ENCODE measurements at regions not wholly inside any gene's neighbourhood (a gene's known extent, or its start where the extent isn't known, plus 50 kb on each side); places are given as distances from the start of the nearest gene placed in this dataset.

DNA sequence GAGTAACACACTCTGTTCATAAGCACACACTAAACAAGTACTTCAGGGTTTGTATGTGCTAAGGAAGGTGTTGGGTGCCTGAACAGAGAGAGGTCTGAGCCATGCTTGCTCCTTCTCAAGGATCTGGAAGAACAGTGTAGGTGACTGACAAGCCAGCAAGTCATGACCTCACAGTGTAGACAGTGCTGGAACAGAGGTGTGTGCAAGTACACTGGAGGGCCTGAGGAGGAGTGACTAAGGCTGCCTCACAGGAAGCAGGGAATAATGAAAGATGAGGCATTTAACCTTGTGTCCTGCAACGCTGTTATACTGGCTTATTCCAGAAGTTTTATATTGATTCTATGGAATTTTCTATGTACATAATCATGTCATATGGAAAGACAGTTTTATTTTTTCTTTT, 83.9 kb downstream of the TMEM174 start:
- Histone ChIP-seq H4K20me1 (ENCODE audit: insufficient read depth) (no peaks in the 10 kb centered on the region), H3K27ac (no peak overlapping the region), H3K9ac (no peak overlapping the region), H3K27me3 (ENCODE audit: insufficient read depth, low read depth) (no peaks in the 10 kb centered on the region), H3K36me3 (ENCODE audit: insufficient read depth) (no peaks in the 10 kb centered on the region), H3K4me1 (ENCODE audit: low read depth, poor library complexity, severe bottlenecking) (no peaks in the 10 kb centered on the region), H2AFZ (ENCODE audit: low read depth) (no peak overlapping the region), H3K79me2 (ENCODE audit: insufficient read depth, low read depth) (no peaks in the 10 kb centered on the region), H3K4me2 (no peak overlapping the region), H3K4me3 (IDR thresholded peaks at IDR 0.05; ENCODE audit: insufficient read depth, low read depth, low read length) (no peak overlapping the region)
- TF ChIP-seq, protein P1, sequence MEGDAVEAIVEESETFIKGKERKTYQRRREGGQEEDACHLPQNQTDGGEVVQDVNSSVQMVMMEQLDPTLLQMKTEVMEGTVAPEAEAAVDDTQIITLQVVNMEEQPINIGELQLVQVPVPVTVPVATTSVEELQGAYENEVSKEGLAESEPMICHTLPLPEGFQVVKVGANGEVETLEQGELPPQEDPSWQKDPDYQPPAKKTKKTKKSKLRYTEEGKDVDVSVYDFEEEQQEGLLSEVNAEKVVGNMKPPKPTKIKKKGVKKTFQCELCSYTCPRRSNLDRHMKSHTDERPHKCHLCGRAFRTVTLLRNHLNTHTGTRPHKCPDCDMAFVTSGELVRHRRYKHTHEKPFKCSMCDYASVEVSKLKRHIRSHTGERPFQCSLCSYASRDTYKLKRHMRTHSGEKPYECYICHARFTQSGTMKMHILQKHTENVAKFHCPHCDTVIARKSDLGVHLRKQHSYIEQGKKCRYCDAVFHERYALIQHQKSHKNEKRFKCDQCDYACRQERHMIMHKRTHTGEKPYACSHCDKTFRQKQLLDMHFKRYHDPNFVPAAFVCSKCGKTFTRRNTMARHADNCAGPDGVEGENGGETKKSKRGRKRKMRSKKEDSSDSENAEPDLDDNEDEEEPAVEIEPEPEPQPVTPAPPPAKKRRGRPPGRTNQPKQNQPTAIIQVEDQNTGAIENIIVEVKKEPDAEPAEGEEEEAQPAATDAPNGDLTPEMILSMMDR (conservative IDR thresholded peaks at IDR 0.05; ENCODE audit: low read depth, low read length): no peak

DNA sequence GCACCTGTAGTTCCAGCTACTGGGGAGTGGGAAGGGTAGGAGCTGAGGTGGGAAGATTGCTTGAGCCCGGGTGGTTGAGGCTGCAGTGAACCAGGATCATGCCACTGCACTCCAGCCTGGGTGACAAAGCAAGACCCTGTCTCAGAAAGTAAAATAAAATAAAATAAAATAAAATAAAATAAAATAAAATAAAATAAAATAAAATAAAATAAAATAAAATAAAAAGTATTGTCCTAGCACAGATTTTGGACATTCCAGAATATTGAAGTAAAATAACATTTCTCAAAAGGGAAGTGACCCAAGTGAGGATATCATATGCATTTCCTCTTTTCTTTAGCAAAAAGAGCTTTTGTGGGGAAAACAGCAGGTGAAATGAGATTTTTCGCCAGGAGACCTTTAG, 83.5 kb downstream of the TMEM174 start:
- no peaks in the 10 kb centered on the region for H4K20me1 ChIP-seq (ENCODE audit: insufficient read depth)
- H3K27me3 ChIP-seq (ENCODE audit: insufficient read depth, low read depth): no peaks in the 10 kb centered on the region
- no peaks in the 10 kb centered on the region for H3K79me2 ChIP-seq (ENCODE audit: insufficient read depth, low read depth)
- no peak overlapping the region for H2AFZ ChIP-seq (ENCODE audit: low read depth)
- TF ChIP-seq, protein P1 (conservative IDR thresholded peaks at IDR 0.05; ENCODE audit: low read depth, low read length): no peak
- no peak overlapping the region for H3K9ac ChIP-seq
- no peaks in the 10 kb centered on the region for H3K4me1 ChIP-seq (ENCODE audit: low read depth, poor library complexity, severe bottlenecking)
- no peak overlapping the region for H3K4me2 ChIP-seq
- H3K27ac ChIP-seq: no peak overlapping the region
- H3K36me3 ChIP-seq (ENCODE audit: insufficient read depth): no peaks in the 10 kb centered on the region
- no peak overlapping the region for H3K4me3 ChIP-seq (IDR thresholded peaks at IDR 0.05; ENCODE audit: insufficient read depth, low read depth, low read length)

DNA sequence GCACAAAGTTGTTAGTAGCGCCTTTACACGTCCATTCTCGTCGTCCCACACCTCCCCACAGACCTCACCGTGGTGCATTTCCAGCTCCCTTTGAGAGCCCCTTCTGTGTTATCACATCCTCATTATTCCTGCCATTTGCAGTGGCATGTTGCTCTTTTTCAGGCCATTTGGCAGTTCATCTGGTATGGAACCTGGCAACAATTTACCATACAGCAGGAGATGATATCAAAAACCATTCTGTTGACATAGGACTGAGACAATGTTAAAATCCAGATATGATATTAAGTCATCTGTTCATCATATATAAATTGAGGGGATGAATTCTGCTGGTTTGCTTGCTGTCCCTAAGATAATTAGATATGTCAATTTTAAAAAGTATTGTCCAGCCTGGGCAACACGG, 83.0 kb downstream of the TMEM174 start:
- TF ChIP-seq, protein P1 (conservative IDR thresholded peaks at IDR 0.05; ENCODE audit: low read depth, low read length): no peak
- Histone ChIP-seq H3K4me1 (ENCODE audit: low read depth, poor library complexity, severe bottlenecking) (no peaks in the 10 kb centered on the region), H3K4me3 (IDR thresholded peaks at IDR 0.05; ENCODE audit: insufficient read depth, low read depth, low read length) (no peak overlapping the region)

DNA sequence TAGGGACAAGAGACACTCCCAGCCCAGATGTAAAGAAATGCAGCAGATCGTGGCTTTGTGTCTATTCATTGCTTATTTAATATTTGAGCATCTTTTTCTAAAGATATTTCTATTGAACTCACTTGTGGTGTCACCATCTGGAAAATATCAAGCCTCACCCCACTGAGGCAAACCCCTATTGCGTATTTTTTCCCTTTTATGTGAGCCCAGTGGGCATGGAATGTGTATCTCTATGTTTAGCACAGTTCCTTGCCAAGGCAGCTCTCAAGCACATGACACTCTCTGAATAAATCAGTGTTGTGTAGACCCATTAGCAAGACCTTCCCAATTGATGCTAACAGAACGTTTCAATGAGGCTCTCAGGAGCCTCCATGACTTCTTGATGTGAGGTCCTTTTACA, 81.6 kb downstream of the TMEM174 start:
- TF ChIP-seq, protein P1 (conservative IDR thresholded peaks at IDR 0.05; ENCODE audit: low read depth, low read length): no peak
- H3K9ac ChIP-seq: no peak overlapping the region
- H3K4me2 ChIP-seq: no peak overlapping the region
- H3K36me3 ChIP-seq (ENCODE audit: insufficient read depth): no peaks in the 10 kb centered on the region
- H3K27me3 ChIP-seq (ENCODE audit: insufficient read depth, low read depth): no peaks in the 10 kb centered on the region
- no peak overlapping the region for H3K27ac ChIP-seq
- no peaks in the 10 kb centered on the region for H3K79me2 ChIP-seq (ENCODE audit: insufficient read depth, low read depth)
- no peaks in the 10 kb centered on the region for H4K20me1 ChIP-seq (ENCODE audit: insufficient read depth)
- H2AFZ ChIP-seq (ENCODE audit: low read depth): no peak overlapping the region
- no peaks in the 10 kb centered on the region for H3K4me1 ChIP-seq (ENCODE audit: low read depth, poor library complexity, severe bottlenecking)
- H3K4me3 ChIP-seq (IDR thresholded peaks at IDR 0.05; ENCODE audit: insufficient read depth, low read depth, low read length): no peak overlapping the region

More for the DNA sequence above, 83.0 kb downstream of the TMEM174 start:
- H3K79me2 ChIP-seq (ENCODE audit: insufficient read depth, low read depth): no peaks in the 10 kb centered on the region
- no peak overlapping the region for H3K4me2 ChIP-seq
- no peaks in the 10 kb centered on the region for H4K20me1 ChIP-seq (ENCODE audit: insufficient read depth)
- H3K36me3 ChIP-seq (ENCODE audit: insufficient read depth): no peaks in the 10 kb centered on the region
- H3K27ac ChIP-seq: no peak overlapping the region
- no peaks in the 10 kb centered on the region for H3K27me3 ChIP-seq (ENCODE audit: insufficient read depth, low read depth)
- no peak overlapping the region for H3K9ac ChIP-seq
- H2AFZ ChIP-seq (ENCODE audit: low read depth): no peak overlapping the region
